GM12874 (cell line): ENCODE measurements at regions not wholly inside any gene's neighbourhood (a gene's known extent, or its start where the extent isn't known, plus 50 kb on each side); places are given as distances from the start of the nearest gene placed in this dataset.

ENCODE experiments used
- CTCF ChIP-seq: IDR thresholded peaks from 2 replicates; pipeline ENCODE4 v1.5.1; 2011; ENCODE audit warnings: low read depth, mild to moderate bottlenecking, control low read depth, low read length, moderate library complexity; ENCODE audit not compliant: insufficient read depth

- no peak for TF ChIP-seq CTCF
These were observed 164.5 kb downstream of the IRS1 start for GRCh38 chr2:226634943-226635604.

- no peak for TF ChIP-seq CTCF
These were observed 167.9 kb downstream of the IRS1 start for GRCh38 chr2:226631671-226632070.

GRCh38 chr2:226631187-226631586 lies 168.4 kb downstream of the IRS1 start:
- no peak for TF ChIP-seq CTCF

GRCh38 chr2:226625946-226626345 lies 173.7 kb downstream of the IRS1 start:
- TF ChIP-seq CTCF = no peak

- TF ChIP-seq CTCF = no peak
These were observed 175.8 kb downstream of the IRS1 start for GRCh38 chr2:226623587-226624368.

- no peak for TF ChIP-seq CTCF
These were observed 177.1 kb downstream of the IRS1 start for GRCh38 chr2:226622484-226622883.

- no peak for TF ChIP-seq CTCF
These were observed 179.4 kb downstream of the IRS1 start for GRCh38 chr2:226620176-226620575.
